ENCODE measurements at regions not wholly inside any gene's neighbourhood (a gene's known extent, or its start where the extent isn't known, plus 50 kb on each side); places are given as distances from the start of the nearest gene placed in this dataset.

GRCh38 chr20:51937779-51938178 is 135.5 kb upstream of the SALL4 start:
- TF ChIP-seq POLR2AphosphoS5 (IDR thresholded peaks at IDR 0.05) (no peak), CTCF (IDR thresholded peaks at IDR 0.05) (no peak), POLR2A (IDR thresholded peaks at IDR 0.05) (no peak)
- Histone ChIP-seq H3K4me1 (no peaks in the 10 kb centered on the region), H3K27ac (no peak overlapping the region), H3K36me3 (no peaks in the 10 kb centered on the region), H3K9me3 (no peaks in the 10 kb centered on the region), H3K27me3 (no peaks in the 10 kb centered on the region), H3K4me3 (no peak overlapping the region)
- no peak for DNase-seq (ENCODE audit: low spot score in 2 of 2)
- intact Hi-C loops (cut with DNase I; ENCODE audit: low total_unique reads) = no loop called here

- intact Hi-C loops (cut with DNase I; ENCODE audit: low total_unique reads) = no loop called here
- Histone ChIP-seq H3K4me1 (no peaks in the 10 kb centered on the region), H3K27me3 (no peaks in the 10 kb centered on the region), H3K4me3 (no peak overlapping the region), H3K36me3 (no peaks in the 10 kb centered on the region), H3K27ac (no peak overlapping the region), H3K9me3 (no peaks in the 10 kb centered on the region)
- DNase-seq (ENCODE audit: low spot score in 2 of 2) = no peak
- TF ChIP-seq POLR2A (IDR thresholded peaks at IDR 0.05) (no peak), CTCF (IDR thresholded peaks at IDR 0.05) (no peak), POLR2AphosphoS5 (IDR thresholded peaks at IDR 0.05) (no peak)
Observed at GRCh38 chr20:51936377-51936776, 134.1 kb upstream of the SALL4 start.

- no peak for TF ChIP-seq CTCF (IDR thresholded peaks at IDR 0.05)
- TF ChIP-seq POLR2A (IDR thresholded peaks at IDR 0.05) = no peak
- no peak for TF ChIP-seq POLR2AphosphoS5 (IDR thresholded peaks at IDR 0.05)
- no peak for DNase-seq (ENCODE audit: low spot score in 2 of 2)
- no peaks in the 10 kb centered on the region for H3K9me3 ChIP-seq
- no peaks in the 10 kb centered on the region for H3K27me3 ChIP-seq
- H3K27ac ChIP-seq = no peak overlapping the region
- intact Hi-C loops (cut with DNase I; ENCODE audit: low total_unique reads) = no loop called here
- no peaks in the 10 kb centered on the region for H3K36me3 ChIP-seq
- no peaks in the 10 kb centered on the region for H3K4me1 ChIP-seq
- no peak overlapping the region for H3K4me3 ChIP-seq
Observed at GRCh38 chr20:51935003-51935358, 132.7 kb upstream of the SALL4 start.

- no peaks in the 10 kb centered on the region for H3K27me3 ChIP-seq
- no peaks in the 10 kb centered on the region for H3K9me3 ChIP-seq
- H3K36me3 ChIP-seq = no peaks in the 10 kb centered on the region
- TF ChIP-seq POLR2A (IDR thresholded peaks at IDR 0.05) (no peak), POLR2AphosphoS5 (IDR thresholded peaks at IDR 0.05) (no peak), CTCF (IDR thresholded peaks at IDR 0.05) (no peak)
- no peaks in the 10 kb centered on the region for H3K4me1 ChIP-seq
- DNase-seq (ENCODE audit: low spot score in 2 of 2) = no peak
- intact Hi-C loops (cut with DNase I; ENCODE audit: low total_unique reads) = no loop called here
- H3K4me3 ChIP-seq = no peak overlapping the region
- no peak overlapping the region for H3K27ac ChIP-seq
Observed at GRCh38 chr20:51934301-51935002, 132.1 kb upstream of the SALL4 start.

GRCh38 chr20:51931371-51931781 is 129.1 kb upstream of the SALL4 start:
- Histone ChIP-seq H3K4me1 (no peaks in the 10 kb centered on the region), H3K9me3 (no peaks in the 10 kb centered on the region), H3K4me3 (no peak overlapping the region), H3K36me3 (no peaks in the 10 kb centered on the region), H3K27me3 (no peaks in the 10 kb centered on the region), H3K27ac (no peak overlapping the region)
- DNase-seq (ENCODE audit: low spot score in 2 of 2) = no peak
- intact Hi-C loops (cut with DNase I; ENCODE audit: low total_unique reads) = no loop called here
- TF ChIP-seq POLR2AphosphoS5 (IDR thresholded peaks at IDR 0.05) (no peak), CTCF (IDR thresholded peaks at IDR 0.05) (no peak)
